B cell (primary cell): ENCODE measurements at regions not wholly inside any gene's neighbourhood (a gene's known extent, or its start where the extent isn't known, plus 50 kb on each side); places are given as distances from the start of the nearest gene placed in this dataset.
"Not testable (repeated sequence)": the region's sequence is repeated elsewhere in the genome, so short reads cannot be mapped to it uniquely, and the experiment has no call there.

ENCODE experiments used
- EZH2 ChIP-seq: IDR thresholded peaks from 2 replicates; pipeline ENCODE4 v1.6.1; 2012; ENCODE audit warnings: borderline replicate concordance, low read depth, mild to moderate bottlenecking, moderate library complexity, low read length; ENCODE audit not compliant: insufficient read depth, poor library complexity, severe bottlenecking
- TF ChIP-seq, protein P1 (sequence below): fragments of 200-600 bp; IDR thresholded peaks from one replicate; pipeline ENCODE4 v1.8.0; 2022; ENCODE audit warnings: antibody characterized with exemption, mild to moderate bottlenecking

- TF ChIP-seq, protein P1, sequence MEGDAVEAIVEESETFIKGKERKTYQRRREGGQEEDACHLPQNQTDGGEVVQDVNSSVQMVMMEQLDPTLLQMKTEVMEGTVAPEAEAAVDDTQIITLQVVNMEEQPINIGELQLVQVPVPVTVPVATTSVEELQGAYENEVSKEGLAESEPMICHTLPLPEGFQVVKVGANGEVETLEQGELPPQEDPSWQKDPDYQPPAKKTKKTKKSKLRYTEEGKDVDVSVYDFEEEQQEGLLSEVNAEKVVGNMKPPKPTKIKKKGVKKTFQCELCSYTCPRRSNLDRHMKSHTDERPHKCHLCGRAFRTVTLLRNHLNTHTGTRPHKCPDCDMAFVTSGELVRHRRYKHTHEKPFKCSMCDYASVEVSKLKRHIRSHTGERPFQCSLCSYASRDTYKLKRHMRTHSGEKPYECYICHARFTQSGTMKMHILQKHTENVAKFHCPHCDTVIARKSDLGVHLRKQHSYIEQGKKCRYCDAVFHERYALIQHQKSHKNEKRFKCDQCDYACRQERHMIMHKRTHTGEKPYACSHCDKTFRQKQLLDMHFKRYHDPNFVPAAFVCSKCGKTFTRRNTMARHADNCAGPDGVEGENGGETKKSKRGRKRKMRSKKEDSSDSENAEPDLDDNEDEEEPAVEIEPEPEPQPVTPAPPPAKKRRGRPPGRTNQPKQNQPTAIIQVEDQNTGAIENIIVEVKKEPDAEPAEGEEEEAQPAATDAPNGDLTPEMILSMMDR: not testable (repeated sequence)
- not testable (repeated sequence) for TF ChIP-seq EZH2
Measured at GRCh38 chr1:243074224-243074623, 180.9 kb downstream of the CEP170 start.
